Fibroblast of lung (primary cell): ENCODE measurements at regions not wholly inside any gene's neighbourhood (a gene's known extent, or its start where the extent isn't known, plus 50 kb on each side); places are given as distances from the start of the nearest gene placed in this dataset.

Source experiments
- DNase-seq, 2 donors: peaks; one replicate each; pipeline versions ENCODE4 v3.0.0 to v3.0.0-alpha.2; 2010; ENCODE audit warnings: low read depth in 2 of 2
- H2AFZ ChIP-seq: 2 replicates; pipeline ENCODE4 v1.5.1; 2012; ENCODE audit warnings: low read length, control low read depth, inconsistent platforms
- H3K27ac ChIP-seq: 2 replicates; pipeline ENCODE4 v1.5.1; 2011; ENCODE audit warnings: low read length, control low read depth; ENCODE audit not compliant: insufficient read depth
- H3K27me3 ChIP-seq: 2 replicates; pipeline ENCODE4 v1.5.1; 2011; ENCODE audit warnings: mild to moderate bottlenecking, low read length; ENCODE audit not compliant: control insufficient read depth, insufficient read depth
- H3K36me3 ChIP-seq: 2 replicates; pipeline ENCODE4 v1.5.1; 2011; ENCODE audit warnings: low read length; ENCODE audit not compliant: control insufficient read depth, insufficient read depth
- H3K4me1 ChIP-seq: 2 replicates; pipeline ENCODE4 v1.5.1; 2011; ENCODE audit warnings: low read length; ENCODE audit not compliant: control insufficient read depth, insufficient read depth; ENCODE audit errors: extremely low read depth
- H3K4me2 ChIP-seq: 2 replicates; pipeline ENCODE4 v1.5.1; 2011; ENCODE audit warnings: low read length, control low read depth; ENCODE audit not compliant: insufficient read depth; ENCODE audit errors: extremely low read depth
- H3K4me3 ChIP-seq, 4 experiments: fragments of 200-600 bp in 1 of 4; sonication (generic) in 1 of 4; replicated peaks in 1 of 4; 2 replicates each; pipeline ENCODE4 v1.5.1; 2011 to 2016; ENCODE audit warnings: low read length in 4 of 4, low read depth in 3 of 4, mild to moderate bottlenecking in 3 of 4, control low read depth in 2 of 4, inconsistent platforms in 1 of 4, mixed read lengths in 1 of 4; ENCODE audit not compliant: insufficient read depth in 1 of 4; ENCODE audit errors: control extremely low read depth in 1 of 4
- H3K79me2 ChIP-seq: 2 replicates; pipeline ENCODE4 v1.5.1; 2012; ENCODE audit warnings: mild to moderate bottlenecking, low read length, inconsistent platforms; ENCODE audit not compliant: control insufficient read depth, insufficient read depth
- H3K9ac ChIP-seq: 2 replicates; pipeline ENCODE4 v1.5.1; 2011; ENCODE audit warnings: mild to moderate bottlenecking, low read length, control low read depth; ENCODE audit not compliant: insufficient read depth
- H3K9me3 ChIP-seq: 2 replicates; pipeline ENCODE4 v1.5.1; 2012; ENCODE audit warnings: low read depth, low read length; ENCODE audit not compliant: control insufficient read depth, insufficient read depth
- H4K20me1 ChIP-seq: 2 replicates; pipeline ENCODE4 v1.5.1; 2011; ENCODE audit warnings: low read length; ENCODE audit not compliant: control insufficient read depth, insufficient read depth; ENCODE audit errors: extremely low read depth
- CTCF ChIP-seq, 2 donors: IDR thresholded peaks in 1 of 2; conservative IDR thresholded peaks in 1 of 2; 1 replicate in 1 of 2; 2 replicates in 1 of 2; pipeline ENCODE4 v1.5.1; 2011 to 2012; ENCODE audit warnings: low read length in 2 of 2, control low read depth in 1 of 2, inconsistent platforms in 1 of 2, low read depth in 1 of 2, mild to moderate bottlenecking in 1 of 2
- EZH2 ChIP-seq: IDR thresholded peaks from 2 replicates; pipeline ENCODE4 v1.5.1; 2012; ENCODE audit warnings: low read length, control low read depth, mild to moderate bottlenecking; ENCODE audit errors: missing control alignments

DNA sequence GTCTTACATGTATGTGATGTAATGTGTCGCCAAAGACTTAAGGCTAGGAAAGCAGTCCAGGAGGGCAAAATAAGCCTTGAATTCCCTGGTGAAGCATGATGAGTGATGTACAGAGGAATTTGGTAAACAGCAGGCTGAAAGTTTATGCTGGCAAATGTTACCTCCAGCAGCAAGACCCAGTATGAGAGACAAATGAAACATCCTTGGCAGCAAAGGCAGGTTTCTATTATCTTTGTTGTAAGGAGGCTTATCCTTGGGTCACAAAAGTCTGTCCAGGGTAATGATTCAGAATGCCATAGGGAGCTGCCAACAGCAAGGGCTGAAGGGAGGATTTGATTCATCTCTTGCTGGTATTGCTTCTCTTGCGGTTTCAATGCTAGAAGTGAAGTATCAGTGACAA is 75.9 kb upstream of the HTR4 start:
- Histone ChIP-seq H3K4me2 (no peak overlapping the region), H3K9ac (no peak overlapping the region), H4K20me1 (no peaks in the 10 kb centered on the region), H3K79me2 (no peaks in the 10 kb centered on the region), H3K4me3 (no peak overlapping the region), H3K9me3 (no peaks in the 10 kb centered on the region), H3K27ac (no peak overlapping the region), H3K4me1 (peaks cover 3% of the 10 kb centered on the region), H3K27me3 (no peaks in the 10 kb centered on the region), H2AFZ (no peak overlapping the region), H3K36me3 (no peaks in the 10 kb centered on the region)
- DNase-seq = peak in 1 of 2 donors; percentile 64
- TF ChIP-seq EZH2 = no peak
- TF ChIP-seq CTCF (conservative IDR thresholded peaks at IDR 0.05 in 1 of 2, IDR thresholded peaks at IDR 0.05 in 1 of 2; ENCODE audit: low read depth in 1 of 2, low read length in 2 of 2) = no peak

DNA sequence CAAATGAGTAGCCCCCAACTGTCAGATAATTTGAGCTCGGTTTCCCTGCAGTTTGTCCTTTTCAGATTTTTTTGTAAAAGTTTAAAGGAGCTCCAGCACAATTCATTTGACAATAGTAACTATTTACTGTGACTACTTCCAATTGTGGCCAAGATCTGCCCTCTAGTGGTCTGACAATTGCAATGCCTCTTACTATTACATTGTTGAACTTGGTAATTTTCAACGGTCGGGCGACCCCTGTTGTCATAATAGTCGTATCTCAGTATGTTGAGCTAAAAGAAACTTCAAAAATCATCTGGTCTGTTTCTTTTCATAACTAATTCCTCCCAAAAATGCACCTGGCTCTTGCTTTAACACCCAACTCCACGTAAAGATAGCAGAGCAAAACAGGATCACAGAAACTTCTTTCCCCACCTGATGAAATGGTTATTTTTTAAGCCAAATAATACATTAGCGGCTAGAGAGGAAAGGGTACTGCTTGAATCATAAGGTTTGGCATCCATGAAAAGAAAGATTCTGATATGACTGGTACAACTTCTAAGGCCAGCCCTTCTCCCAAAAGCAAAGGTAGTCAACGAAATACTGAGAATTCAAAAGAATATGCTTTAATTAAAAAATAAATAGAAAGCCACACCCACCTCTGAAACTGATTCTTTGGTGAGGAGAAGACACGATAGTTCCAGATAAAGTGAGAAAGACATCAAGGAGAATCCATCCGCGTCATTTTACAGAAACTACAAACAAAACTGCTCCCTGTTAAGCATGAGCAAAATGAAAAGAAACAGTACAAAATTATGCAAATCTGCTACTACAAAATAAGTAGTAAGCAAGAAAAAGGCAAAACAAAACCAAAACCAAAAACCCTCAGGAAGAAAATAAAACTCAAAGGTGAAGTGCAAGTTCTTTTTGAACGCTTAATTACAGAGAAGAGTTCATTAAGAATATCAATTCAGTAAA is 76.9 kb upstream of the HTR4 start:
- Histone ChIP-seq H3K27ac (no peak overlapping the region), H3K4me1 (peaks cover 3% of the 10 kb centered on the region), H3K9me3 (no peaks in the 10 kb centered on the region), H3K36me3 (no peaks in the 10 kb centered on the region), H3K27me3 (no peaks in the 10 kb centered on the region), H3K79me2 (no peaks in the 10 kb centered on the region), H3K4me2 (peak overlapping the region; percentile 62), H3K4me3 (peak overlapping the region in 3 of 4 experiments; percentile 1 to 38 (median 34)), H4K20me1 (no peaks in the 10 kb centered on the region), H3K9ac (no peak overlapping the region), H2AFZ (peak overlapping the region; percentile 50)
- peak; percentile 78 to 94 for TF ChIP-seq CTCF (conservative IDR thresholded peaks at IDR 0.05 in 1 of 2, IDR thresholded peaks at IDR 0.05 in 1 of 2; ENCODE audit: low read depth in 1 of 2, low read length in 2 of 2)
- no peak for TF ChIP-seq EZH2
- DNase-seq = peak; percentile 76 to 93

DNA sequence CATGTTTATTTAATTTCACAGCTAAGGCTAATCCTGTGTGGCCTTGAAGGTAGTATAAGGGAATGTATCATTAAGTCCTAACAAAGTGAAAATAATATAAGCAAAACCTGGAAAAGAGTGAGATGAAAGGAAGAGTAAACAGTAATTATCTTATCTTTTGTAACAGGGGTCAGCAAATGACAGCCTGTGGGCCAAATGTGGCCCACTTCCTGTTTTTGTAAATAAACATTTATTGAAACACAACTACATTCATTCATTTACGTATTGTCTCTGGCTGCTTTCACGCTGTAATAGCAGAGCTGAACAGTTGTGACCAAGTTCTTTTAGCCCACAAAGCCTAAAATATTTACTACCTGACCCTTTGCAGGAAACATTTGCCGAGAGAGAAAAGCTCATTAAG is 78.4 kb upstream of the HTR4 start:
- no peaks in the 10 kb centered on the region for H3K36me3 ChIP-seq
- H3K9ac ChIP-seq = no peak overlapping the region
- no peak overlapping the region for H3K27ac ChIP-seq
- H3K9me3 ChIP-seq = no peaks in the 10 kb centered on the region
- no peak overlapping the region for H3K4me3 ChIP-seq
- H3K79me2 ChIP-seq = no peaks in the 10 kb centered on the region
- no peaks in the 10 kb centered on the region for H3K27me3 ChIP-seq
- DNase-seq = no peak
- H2AFZ ChIP-seq = no peak overlapping the region
- no peaks in the 10 kb centered on the region for H4K20me1 ChIP-seq
- peaks cover 3% of the 10 kb centered on the region for H3K4me1 ChIP-seq
- TF ChIP-seq EZH2 = no peak
- no peak for TF ChIP-seq CTCF (conservative IDR thresholded peaks at IDR 0.05 in 1 of 2, IDR thresholded peaks at IDR 0.05 in 1 of 2; ENCODE audit: low read depth in 1 of 2, low read length in 2 of 2)
- H3K4me2 ChIP-seq = no peak overlapping the region
